Esophagus muscularis mucosa (tissue), 4 donors: ENCODE measurements at regions not wholly inside any gene's neighbourhood (a gene's known extent, or its start where the extent isn't known, plus 50 kb on each side); places are given as distances from the start of the nearest gene placed in this dataset.

Source experiments
- EP300 ChIP-seq: sonication (generic); formaldehyde crosslinking; IDR thresholded peaks from one replicate; pipeline ENCODE4 v1.6.1; 2017; ENCODE audit warnings: antibody characterized with exemption
- POLR2A ChIP-seq: fragments of 450-650 bp; IDR thresholded peaks from one replicate; pipeline ENCODE4 v1.6.1; 2017; ENCODE audit warnings: antibody characterized with exemption, moderate library complexity, mild to moderate bottlenecking, low read depth
- TF ChIP-seq, protein P1 (sequence below), 3 experiments: fragments of 200-600 bp in 2 of 3; fragments of 450-650 bp in 1 of 3; sonication (generic) in 2 of 3; IDR thresholded peaks; one replicate each; pipeline ENCODE4 v1.5.1; 2017 to 2019; ENCODE audit warnings: antibody characterized with exemption in 3 of 3, mild to moderate bottlenecking in 2 of 3, moderate library complexity in 1 of 3

DNA sequence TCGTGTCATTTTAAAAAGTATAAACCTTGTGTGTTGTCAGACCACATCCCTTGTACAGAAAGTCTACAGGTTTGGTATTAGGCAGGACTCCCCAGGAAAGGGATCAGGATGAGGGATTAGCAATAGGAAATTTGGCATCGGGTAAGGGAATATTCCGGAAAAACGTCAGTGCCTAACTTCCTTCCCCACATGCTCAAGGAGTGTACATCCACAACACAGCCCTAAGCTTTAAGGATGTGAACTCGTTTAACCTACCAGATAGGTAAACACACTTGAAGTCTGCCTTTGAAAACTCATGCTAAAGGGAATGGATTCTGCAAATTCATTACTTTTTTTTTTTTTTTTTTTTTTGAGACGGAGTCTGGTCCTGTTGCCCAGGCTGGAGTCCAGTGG, 194.9 kb downstream of the SKIDA1 start:
- TF ChIP-seq, protein P1, sequence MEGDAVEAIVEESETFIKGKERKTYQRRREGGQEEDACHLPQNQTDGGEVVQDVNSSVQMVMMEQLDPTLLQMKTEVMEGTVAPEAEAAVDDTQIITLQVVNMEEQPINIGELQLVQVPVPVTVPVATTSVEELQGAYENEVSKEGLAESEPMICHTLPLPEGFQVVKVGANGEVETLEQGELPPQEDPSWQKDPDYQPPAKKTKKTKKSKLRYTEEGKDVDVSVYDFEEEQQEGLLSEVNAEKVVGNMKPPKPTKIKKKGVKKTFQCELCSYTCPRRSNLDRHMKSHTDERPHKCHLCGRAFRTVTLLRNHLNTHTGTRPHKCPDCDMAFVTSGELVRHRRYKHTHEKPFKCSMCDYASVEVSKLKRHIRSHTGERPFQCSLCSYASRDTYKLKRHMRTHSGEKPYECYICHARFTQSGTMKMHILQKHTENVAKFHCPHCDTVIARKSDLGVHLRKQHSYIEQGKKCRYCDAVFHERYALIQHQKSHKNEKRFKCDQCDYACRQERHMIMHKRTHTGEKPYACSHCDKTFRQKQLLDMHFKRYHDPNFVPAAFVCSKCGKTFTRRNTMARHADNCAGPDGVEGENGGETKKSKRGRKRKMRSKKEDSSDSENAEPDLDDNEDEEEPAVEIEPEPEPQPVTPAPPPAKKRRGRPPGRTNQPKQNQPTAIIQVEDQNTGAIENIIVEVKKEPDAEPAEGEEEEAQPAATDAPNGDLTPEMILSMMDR (IDR thresholded peaks at IDR 0.05) = no peak
- TF ChIP-seq EP300 = no peak
- no peak for TF ChIP-seq POLR2A
